Stimulated activated CD4-positive, alpha-beta T cell treated with anti-CD3 and anti-CD28 coated beads, Interleukin-1b, Interleukin-23, amount 100 ng/mL, for 48 hours (primary cell): ENCODE measurements at regions not wholly inside any gene's neighbourhood (a gene's known extent, or its start where the extent isn't known, plus 50 kb on each side); places are given as distances from the start of the nearest gene placed in this dataset.

ENCODE experiments used
- DNase-seq: peaks from one replicate; pipeline ENCODE4 v3.0.0-alpha.2; 2020

GRCh38 chr11:19321351-19321750, 80.6 kb upstream of the E2F8 start:
- no peak for DNase-seq

- no peak for DNase-seq
Observed at GRCh38 chr11:19320827-19321226, 80.1 kb upstream of the E2F8 start.

- DNase-seq = no peak
Observed at GRCh38 chr11:19316434-19316833, 75.7 kb upstream of the E2F8 start.

- DNase-seq = no peak
Observed at GRCh38 chr11:19315511-19315910, 74.8 kb upstream of the E2F8 start.

- no peak for DNase-seq
Observed at GRCh38 chr11:19313140-19313539, 72.4 kb upstream of the E2F8 start.

GRCh38 chr11:19311308-19312030, 70.7 kb upstream of the E2F8 start:
- DNase-seq = peak; percentile 25

- DNase-seq = no peak
Observed at GRCh38 chr11:19307498-19307897, 66.8 kb upstream of the E2F8 start.

GRCh38 chr11:19306179-19306944, 65.6 kb upstream of the E2F8 start:
- DNase-seq = no peak

- DNase-seq = no peak
Observed at GRCh38 chr11:19301361-19301760, 60.6 kb upstream of the E2F8 start.

- DNase-seq = no peak
Observed at GRCh38 chr11:19294444-19294843, 53.7 kb upstream of the E2F8 start.

- no peak for DNase-seq
Observed at GRCh38 chr11:19291064-19291463, 50.3 kb upstream of the E2F8 start.
